OCI-LY7 (cell line): ENCODE measurements at regions not wholly inside any gene's neighbourhood (a gene's known extent, or its start where the extent isn't known, plus 50 kb on each side); places are given as distances from the start of the nearest gene placed in this dataset.
"Not testable (repeated sequence)": the region's sequence is repeated elsewhere in the genome, so short reads cannot be mapped to it uniquely, and the experiment has no call there.

ENCODE experiments used
- BruUV-seq: library from RNA; stranded (reverse); fragments of 400-500 nt; replicated peaks from 2 replicates; lab custom pipeline; 2021; lab: Mats Ljungman, UMichigan
- CTCF ChIA-PET: fragments of 300-600 bp; sonication (Branson Sonifier 250); formaldehyde crosslinking; loops from one replicate; lab custom pipeline; 2022; ENCODE audit warnings: antibody characterized with exemption; ENCODE audit not compliant: unreplicated experiment; lab: Charles Lee
- POLR2A ChIA-PET: fragments of 300-600 bp; sonication (Branson Sonifier 250); formaldehyde crosslinking; loops from one replicate; lab custom pipeline; 2022; ENCODE audit warnings: antibody characterized with exemption; lab: Charles Lee
- DNase-seq: peaks from one replicate; pipeline ENCODE4 v3.0.0-alpha.2; 2015; ENCODE audit warnings: low spot score
- H2AFZ ChIP-seq: fragments of 200-600 bp; sonication (generic), shearing (Covaris generic); 2 replicates; pipeline ENCODE4 v1.6.1; 2014; ENCODE audit warnings: mild to moderate bottlenecking, antibody characterized with exemption, low read length, moderate library complexity
- H3K27ac ChIP-seq: fragments of 200-600 bp; sonication (generic); 2 replicates; pipeline ENCODE4 v1.5.1; 2014; ENCODE audit warnings: mixed run types, low read depth, mild to moderate bottlenecking, moderate library complexity, low read length, inconsistent platforms; ENCODE audit not compliant: poor library complexity, severe bottlenecking
- H3K36me3 ChIP-seq: fragments of 200-600 bp; sonication (generic); 2 replicates; pipeline ENCODE4 v1.6.1; 2014; ENCODE audit warnings: mild to moderate bottlenecking, antibody characterized with exemption, low read length, moderate library complexity, mixed read lengths; ENCODE audit not compliant: insufficient read depth
- H3K4me1 ChIP-seq: fragments of 200-600 bp; sonication (generic); 2 replicates; pipeline ENCODE4 v1.5.1; 2014; ENCODE audit warnings: mild to moderate bottlenecking, low read length; ENCODE audit not compliant: insufficient read depth, poor library complexity, severe bottlenecking
- H3K4me2 ChIP-seq: fragments of 200-600 bp; sonication (generic); 2 replicates; pipeline ENCODE4 v1.6.1; 2014; ENCODE audit warnings: mild to moderate bottlenecking, low read length
- H3K4me3 ChIP-seq: fragments of 200-600 bp; sonication (generic); 2 replicates; pipeline ENCODE4 v1.5.1; 2014; ENCODE audit warnings: mild to moderate bottlenecking, low read depth, low read length; ENCODE audit not compliant: poor library complexity, severe bottlenecking
- H3K79me2 ChIP-seq: fragments of 200-600 bp; sonication (generic); 2 replicates; pipeline ENCODE4 v1.6.1; 2016; ENCODE audit warnings: low read depth, mild to moderate bottlenecking, low read length, moderate library complexity, mixed read lengths; ENCODE audit not compliant: insufficient read depth
- H3K9me2 ChIP-seq: fragments of 200-600 bp; sonication (generic); 2 replicates; pipeline ENCODE4 v1.6.1; 2016; ENCODE audit warnings: mild to moderate bottlenecking, low read length, mixed read lengths; ENCODE audit not compliant: insufficient read depth
- H3K9me3 ChIP-seq: fragments of 200-600 bp; sonication (generic); 2 replicates; pipeline ENCODE4 v1.6.1; 2014; ENCODE audit warnings: mild to moderate bottlenecking, mixed run types, low read length, mixed read lengths
- H4K20me1 ChIP-seq: fragments of 200-600 bp; sonication (generic); 2 replicates; pipeline ENCODE4 v1.6.1; 2014; ENCODE audit warnings: mild to moderate bottlenecking, antibody characterized with exemption, low read length, moderate library complexity, mixed read lengths; ENCODE audit not compliant: insufficient read depth
- EZH2phosphoT487 ChIP-seq: fragments of 200-600 bp; sonication (generic); IDR thresholded peaks from 2 replicates; pipeline ENCODE4 v1.6.1; 2018; ENCODE audit warnings: low read depth, borderline replicate concordance, mild to moderate bottlenecking, mixed run types, antibody characterized with exemption, low read length, moderate library complexity, mixed read lengths
- intact Hi-C: fragments of 100-400 bp; cut with micrococcal nuclease; formaldehyde crosslinking; loops from one replicate; pipeline ENCODE4 v1.10.0; 2022; ENCODE audit not compliant: unreplicated experiment
- TF ChIP-seq, protein P1 (sequence below): fragments of 200-600 bp; sonication (generic); conservative IDR thresholded peaks from 2 replicates; pipeline ENCODE4 v1.5.1; 2014; ENCODE audit warnings: mild to moderate bottlenecking, antibody characterized with exemption, low read length, moderate library complexity, mixed read lengths

DNA sequence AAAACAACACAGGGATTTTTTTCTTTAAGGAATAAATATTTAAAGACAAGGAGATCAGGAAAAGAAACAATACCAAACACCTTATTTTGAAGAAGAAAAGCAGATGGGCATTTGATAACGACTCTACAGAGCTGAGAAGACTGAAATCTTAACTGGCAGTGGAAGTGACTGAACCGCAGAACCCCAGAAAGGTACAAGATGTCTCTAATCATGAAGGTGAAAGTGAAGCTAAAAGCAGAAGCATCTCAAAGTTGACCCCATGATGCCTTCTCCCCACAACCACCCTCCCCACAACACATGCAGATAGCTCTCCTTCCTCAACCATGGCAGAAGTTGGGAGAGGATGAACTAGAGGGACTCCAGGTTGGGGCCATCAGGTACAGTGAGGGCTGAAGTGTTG, 129.6 kb downstream of the ZNF648 start:
- no TSS peak for BruUV-seq
- H4K20me1 ChIP-seq = no peaks in the 10 kb centered on the region
- H3K4me3 ChIP-seq = no peak overlapping the region
- ChIA-PET CTCF (no interaction called here), POLR2A (interaction anchor here (0.5 kb wide), 1 partner anchor 451 kb away, joined by 3 read pairs; no protein-coding TSS in a partner anchor)
- TF ChIP-seq, protein P1, sequence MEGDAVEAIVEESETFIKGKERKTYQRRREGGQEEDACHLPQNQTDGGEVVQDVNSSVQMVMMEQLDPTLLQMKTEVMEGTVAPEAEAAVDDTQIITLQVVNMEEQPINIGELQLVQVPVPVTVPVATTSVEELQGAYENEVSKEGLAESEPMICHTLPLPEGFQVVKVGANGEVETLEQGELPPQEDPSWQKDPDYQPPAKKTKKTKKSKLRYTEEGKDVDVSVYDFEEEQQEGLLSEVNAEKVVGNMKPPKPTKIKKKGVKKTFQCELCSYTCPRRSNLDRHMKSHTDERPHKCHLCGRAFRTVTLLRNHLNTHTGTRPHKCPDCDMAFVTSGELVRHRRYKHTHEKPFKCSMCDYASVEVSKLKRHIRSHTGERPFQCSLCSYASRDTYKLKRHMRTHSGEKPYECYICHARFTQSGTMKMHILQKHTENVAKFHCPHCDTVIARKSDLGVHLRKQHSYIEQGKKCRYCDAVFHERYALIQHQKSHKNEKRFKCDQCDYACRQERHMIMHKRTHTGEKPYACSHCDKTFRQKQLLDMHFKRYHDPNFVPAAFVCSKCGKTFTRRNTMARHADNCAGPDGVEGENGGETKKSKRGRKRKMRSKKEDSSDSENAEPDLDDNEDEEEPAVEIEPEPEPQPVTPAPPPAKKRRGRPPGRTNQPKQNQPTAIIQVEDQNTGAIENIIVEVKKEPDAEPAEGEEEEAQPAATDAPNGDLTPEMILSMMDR = no peak
- TF ChIP-seq EZH2phosphoT487 = no peak
- H3K9me3 ChIP-seq = no peaks in the 10 kb centered on the region
- H3K79me2 ChIP-seq = no peaks in the 10 kb centered on the region
- intact Hi-C loops = no loop called here
- no peak for DNase-seq
- no peaks in the 10 kb centered on the region for H3K4me1 ChIP-seq
- H3K4me2 ChIP-seq = no peak overlapping the region
- no peak overlapping the region for H3K27ac ChIP-seq
- no peaks in the 10 kb centered on the region for H3K36me3 ChIP-seq
- no peaks in the 10 kb centered on the region for H3K9me2 ChIP-seq
- H2AFZ ChIP-seq = no peak overlapping the region

DNA sequence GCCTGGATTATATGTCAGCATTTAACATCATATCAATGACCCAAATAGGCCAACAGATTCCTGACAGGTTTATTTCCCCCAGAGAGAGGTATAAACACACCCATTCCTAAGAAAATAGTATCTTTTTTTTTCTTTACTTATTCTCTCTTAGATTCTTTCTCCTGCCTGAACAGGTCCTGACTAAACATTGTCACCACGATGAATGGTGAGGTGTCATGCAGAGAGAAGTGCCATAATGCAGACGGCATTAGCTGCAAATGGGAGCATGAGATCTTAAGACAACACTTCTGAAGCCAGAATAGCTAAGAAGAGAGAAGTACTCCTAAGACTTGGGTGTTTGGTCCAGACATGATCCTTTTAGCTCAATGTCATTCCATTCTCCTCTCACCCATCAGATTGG, 131.3 kb downstream of the ZNF648 start:
- intact Hi-C loops = no loop called here
- ChIA-PET POLR2A (no interaction called here), CTCF (no interaction called here)
- Histone ChIP-seq H3K79me2 (no peaks in the 10 kb centered on the region), H3K9me3 (no peaks in the 10 kb centered on the region), H3K4me1 (no peaks in the 10 kb centered on the region), H3K27ac (no peak overlapping the region), H3K4me2 (no peak overlapping the region), H3K9me2 (no peaks in the 10 kb centered on the region), H4K20me1 (no peaks in the 10 kb centered on the region), H2AFZ (no peak overlapping the region), H3K4me3 (no peak overlapping the region), H3K36me3 (no peaks in the 10 kb centered on the region)
- no TSS peak for BruUV-seq
- no peak for TF ChIP-seq EZH2phosphoT487
- no peak for DNase-seq

DNA sequence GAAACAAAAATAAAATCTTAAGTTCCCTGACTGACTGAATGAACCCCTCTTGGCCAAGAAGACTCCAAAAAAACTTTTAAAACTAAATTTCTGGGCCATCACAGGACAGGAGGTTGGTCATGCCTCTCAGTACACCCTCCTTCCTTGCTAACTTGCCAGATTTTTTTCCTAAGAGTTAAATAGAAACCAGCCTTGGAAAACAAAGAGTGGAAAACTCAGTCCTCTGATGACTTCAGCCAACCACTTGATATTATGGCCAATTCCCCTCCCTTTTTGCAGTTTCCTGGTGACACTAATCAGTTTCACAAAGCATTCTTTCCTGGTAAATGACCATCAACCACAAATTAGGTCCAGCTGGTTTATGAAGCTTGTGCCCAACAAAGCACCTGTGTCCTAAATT, 134.8 kb downstream of the ZNF648 start:
- no peak overlapping the region for H3K27ac ChIP-seq
- no peaks in the 10 kb centered on the region for H3K4me1 ChIP-seq
- ChIA-PET CTCF (no interaction called here), POLR2A (no interaction called here)
- no peaks in the 10 kb centered on the region for H3K9me3 ChIP-seq
- H2AFZ ChIP-seq = no peak overlapping the region
- H3K36me3 ChIP-seq = no peaks in the 10 kb centered on the region
- TF ChIP-seq, protein P1 = no peak
- TF ChIP-seq EZH2phosphoT487 = no peak
- intact Hi-C loops = no loop called here
- BruUV-seq = no TSS peak
- no peak overlapping the region for H3K4me3 ChIP-seq
- no peak overlapping the region for H3K4me2 ChIP-seq
- no peaks in the 10 kb centered on the region for H3K9me2 ChIP-seq
- no peaks in the 10 kb centered on the region for H3K79me2 ChIP-seq
- DNase-seq = no peak
- H4K20me1 ChIP-seq = no peaks in the 10 kb centered on the region

DNA sequence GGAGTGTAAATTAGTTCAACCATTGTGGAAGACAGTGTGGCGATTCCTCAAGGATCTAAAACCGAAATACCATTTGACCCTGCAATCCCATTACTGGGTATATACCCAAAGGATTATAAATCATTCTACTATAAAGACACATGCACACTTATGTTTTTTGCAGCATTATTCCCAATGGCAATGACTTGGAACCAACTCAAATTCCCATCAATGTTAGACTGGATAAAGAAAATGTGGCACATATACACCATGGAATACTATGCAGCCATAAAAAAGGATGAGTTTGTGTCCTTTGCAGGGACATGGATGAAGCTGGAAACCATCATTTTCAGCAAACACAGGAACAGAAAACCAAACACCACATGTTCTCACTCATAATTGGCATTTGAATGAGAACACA, 137.5 kb downstream of the ZNF648 start:
- H3K36me3 ChIP-seq, CTCF ChIA-PET, H3K9me3 ChIP-seq, intact Hi-C loops, H3K79me2 ChIP-seq, H3K9me2 ChIP-seq, POLR2A ChIA-PET, H3K4me2 ChIP-seq, H3K4me3 ChIP-seq, H2AFZ ChIP-seq, DNase-seq, H4K20me1 ChIP-seq, BruUV-seq, H3K4me1 ChIP-seq, H3K27ac ChIP-seq: not testable (repeated sequence)
